Keratinocyte (primary cell): ENCODE measurements at regions not wholly inside any gene's neighbourhood (a gene's known extent, or its start where the extent isn't known, plus 50 kb on each side); places are given as distances from the start of the nearest gene placed in this dataset.
"Not testable (repeated sequence)": the region's sequence is repeated elsewhere in the genome, so short reads cannot be mapped to it uniquely, and the experiment has no call there.

Source experiments
- DNase-seq: peaks from one replicate; pipeline ENCODE4 v3.0.0-alpha.2; 2011; ENCODE audit warnings: low read depth, missing footprints, low spot score
- FAIRE-seq: peaks from 2 replicates; lab custom pipeline; 2011; peaks lifted over from hg19 to GRCh38; lab: Jason Lieb, UNC
- H2AFZ ChIP-seq: 2 replicates; pipeline ENCODE4 v1.6.0; 2012; ENCODE audit warnings: low read length, control low read depth, inconsistent platforms; ENCODE audit not compliant: control insufficient read depth
- H3K27ac ChIP-seq: 2 replicates; pipeline ENCODE4 v1.5.1; 2011; ENCODE audit warnings: low read length; ENCODE audit not compliant: control insufficient read depth, insufficient read depth
- H3K27me3 ChIP-seq: 3 replicates; pipeline ENCODE4 v1.6.0; 2011; ENCODE audit warnings: low read length; ENCODE audit not compliant: control insufficient read depth, insufficient read depth; ENCODE audit errors: extremely low read depth
- H3K36me3 ChIP-seq, 2 experiments: 2 replicates in 1 of 2; 3 replicates in 1 of 2; pipeline ENCODE4 v1.5.1; 2011; ENCODE audit warnings: low read length in 2 of 2, mild to moderate bottlenecking in 1 of 2; ENCODE audit not compliant: control insufficient read depth in 2 of 2, insufficient read depth in 2 of 2; ENCODE audit errors: extremely low read depth in 1 of 2
- H3K4me1 ChIP-seq: 3 replicates; pipeline ENCODE4 v1.5.1; 2011; ENCODE audit warnings: low read length; ENCODE audit not compliant: control insufficient read depth, insufficient read depth; ENCODE audit errors: extremely low read depth
- H3K4me2 ChIP-seq: 3 replicates; pipeline ENCODE4 v1.6.0; 2011; ENCODE audit warnings: low read depth, low read length; ENCODE audit not compliant: control insufficient read depth, insufficient read depth; ENCODE audit errors: extremely low read depth
- H3K4me3 ChIP-seq, 3 experiments: fragments of 200-600 bp in 1 of 3; sonication (generic) in 1 of 3; 2 replicates in 2 of 3; 3 replicates in 1 of 3; pipeline ENCODE4 v1.5.1; 2011 to 2016; ENCODE audit warnings: low read length in 3 of 3, mild to moderate bottlenecking in 3 of 3, control low read depth in 2 of 3, inconsistent platforms in 1 of 3, low read depth in 1 of 3, mixed read lengths in 1 of 3, mixed run types in 1 of 3, moderate library complexity in 1 of 3; ENCODE audit not compliant: control insufficient read depth in 2 of 3, insufficient read depth in 2 of 3; ENCODE audit errors: extremely low read depth in 1 of 3
- H3K79me2 ChIP-seq: 2 replicates; pipeline ENCODE4 v1.6.0; 2012; ENCODE audit warnings: low read length; ENCODE audit not compliant: control insufficient read depth, insufficient read depth
- H3K9ac ChIP-seq: 3 replicates; pipeline ENCODE4 v1.6.0; 2011; ENCODE audit warnings: low read length; ENCODE audit not compliant: control insufficient read depth, insufficient read depth; ENCODE audit errors: extremely low read depth
- H3K9me1 ChIP-seq: 3 replicates; pipeline ENCODE4 v1.6.0; 2011; ENCODE audit warnings: low read length; ENCODE audit not compliant: control insufficient read depth, insufficient read depth; ENCODE audit errors: extremely low read depth
- H3K9me3 ChIP-seq: 2 replicates; pipeline ENCODE4 v1.5.1; 2012; ENCODE audit warnings: low read depth, low read length; ENCODE audit not compliant: control insufficient read depth
- H4K20me1 ChIP-seq: 3 replicates; pipeline ENCODE4 v1.6.0; 2011; ENCODE audit warnings: low read length; ENCODE audit not compliant: control insufficient read depth, insufficient read depth; ENCODE audit errors: extremely low read depth
- EZH2 ChIP-seq: IDR thresholded peaks from one replicate; pipeline ENCODE4 v1.6.1; 2012; ENCODE audit warnings: inconsistent platforms, mild to moderate bottlenecking, low read length, moderate library complexity
- dilution Hi-C: fragments of 300-500 bp; cut with MboI; formaldehyde crosslinking; loops from one replicate; pipeline ENCODE4 v1.7.0; 2020; ENCODE audit warnings: low sequenced_read_pairs; ENCODE audit not compliant: extremely low pct_ligation_motif_present
- TF ChIP-seq, protein P1 (sequence below), 3 experiments: IDR thresholded peaks in 1 of 3; conservative IDR thresholded peaks in 1 of 3; optimal IDR thresholded peaks in 1 of 3; 2 replicates in 2 of 3; 3 replicates in 1 of 3; pipeline versions ENCODE3 to v1.5.1; 2011; ENCODE audit warnings: low read length in 3 of 3, mild to moderate bottlenecking in 3 of 3, moderate library complexity in 2 of 3, control low read depth in 1 of 3, inconsistent platforms in 1 of 3; ENCODE audit not compliant: insufficient read depth in 2 of 3; ENCODE audit errors: extremely low read depth in 1 of 3

DNA sequence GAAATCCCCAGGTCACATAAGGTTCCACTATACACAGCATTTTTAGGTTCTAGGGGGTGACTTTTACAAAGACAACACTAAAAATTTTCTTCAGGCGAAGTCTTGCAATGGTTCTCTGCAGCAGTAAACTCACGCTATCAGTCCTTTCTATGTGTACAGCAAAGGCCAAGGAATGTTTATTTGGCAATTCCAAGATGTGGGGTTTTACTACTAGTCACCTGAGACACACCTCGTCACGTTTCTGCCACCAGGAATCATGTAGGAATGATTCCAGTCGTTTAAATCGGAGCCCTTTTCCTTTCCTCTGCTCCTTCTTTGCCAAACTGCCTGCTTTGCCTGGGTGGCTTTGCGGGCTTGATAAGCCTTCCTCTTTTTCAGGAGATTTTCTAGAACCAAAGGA is 75.9 kb upstream of the ENPEP start:
- Histone ChIP-seq H4K20me1 (no peaks in the 10 kb centered on the region), H3K4me1 (no peaks in the 10 kb centered on the region), H3K4me2 (no peak overlapping the region), H3K9me3 (no peaks in the 10 kb centered on the region), H3K79me2 (no peaks in the 10 kb centered on the region), H3K27me3 (no peaks in the 10 kb centered on the region), H3K9ac (no peak overlapping the region), H2AFZ (no peak overlapping the region), H3K4me3 (no peak overlapping the region), H3K9me1 (no peaks in the 10 kb centered on the region), H3K36me3 (no peaks in the 10 kb centered on the region), H3K27ac (no peak overlapping the region)
- dilution Hi-C loops: no loop called here
- no peak for FAIRE-seq
- no peak for TF ChIP-seq EZH2
- TF ChIP-seq, protein P1, sequence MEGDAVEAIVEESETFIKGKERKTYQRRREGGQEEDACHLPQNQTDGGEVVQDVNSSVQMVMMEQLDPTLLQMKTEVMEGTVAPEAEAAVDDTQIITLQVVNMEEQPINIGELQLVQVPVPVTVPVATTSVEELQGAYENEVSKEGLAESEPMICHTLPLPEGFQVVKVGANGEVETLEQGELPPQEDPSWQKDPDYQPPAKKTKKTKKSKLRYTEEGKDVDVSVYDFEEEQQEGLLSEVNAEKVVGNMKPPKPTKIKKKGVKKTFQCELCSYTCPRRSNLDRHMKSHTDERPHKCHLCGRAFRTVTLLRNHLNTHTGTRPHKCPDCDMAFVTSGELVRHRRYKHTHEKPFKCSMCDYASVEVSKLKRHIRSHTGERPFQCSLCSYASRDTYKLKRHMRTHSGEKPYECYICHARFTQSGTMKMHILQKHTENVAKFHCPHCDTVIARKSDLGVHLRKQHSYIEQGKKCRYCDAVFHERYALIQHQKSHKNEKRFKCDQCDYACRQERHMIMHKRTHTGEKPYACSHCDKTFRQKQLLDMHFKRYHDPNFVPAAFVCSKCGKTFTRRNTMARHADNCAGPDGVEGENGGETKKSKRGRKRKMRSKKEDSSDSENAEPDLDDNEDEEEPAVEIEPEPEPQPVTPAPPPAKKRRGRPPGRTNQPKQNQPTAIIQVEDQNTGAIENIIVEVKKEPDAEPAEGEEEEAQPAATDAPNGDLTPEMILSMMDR (optimal IDR thresholded peaks at IDR 0.05 in 1 of 3, IDR thresholded peaks at IDR 0.05 in 1 of 3, conservative IDR thresholded peaks at IDR 0.05 in 1 of 3; ENCODE audit: extremely low read depth in 1 of 3, insufficient read depth in 2 of 3, low read length in 3 of 3): no peak
- no peak for DNase-seq

DNA sequence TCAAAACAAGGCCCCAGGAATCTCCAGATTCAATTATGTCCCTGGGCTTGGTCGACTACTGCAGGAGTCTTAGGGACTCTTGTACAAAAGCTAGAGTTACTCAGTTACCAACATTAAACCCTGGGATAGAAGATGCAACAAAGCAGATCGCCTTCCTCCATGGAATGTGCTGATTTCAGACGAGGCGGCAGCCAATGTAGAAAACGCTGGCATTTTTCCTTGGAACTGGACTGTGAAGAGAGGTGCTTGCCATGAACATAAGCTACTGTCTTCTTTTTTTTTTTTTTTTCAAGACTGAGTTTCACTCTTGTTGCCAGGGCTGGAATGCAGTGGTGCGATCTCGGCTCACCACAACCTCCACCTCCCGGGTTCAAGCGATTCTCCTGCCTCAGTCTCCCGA is 76.9 kb upstream of the ENPEP start:
- H2AFZ ChIP-seq, H3K79me2 ChIP-seq, H3K27ac ChIP-seq, H4K20me1 ChIP-seq, H3K27me3 ChIP-seq, H3K9me3 ChIP-seq, H3K4me3 ChIP-seq, H3K4me2 ChIP-seq, H3K9ac ChIP-seq, DNase-seq, H3K36me3 ChIP-seq, H3K4me1 ChIP-seq, FAIRE-seq, dilution Hi-C loops, H3K9me1 ChIP-seq: not testable (repeated sequence)

DNA sequence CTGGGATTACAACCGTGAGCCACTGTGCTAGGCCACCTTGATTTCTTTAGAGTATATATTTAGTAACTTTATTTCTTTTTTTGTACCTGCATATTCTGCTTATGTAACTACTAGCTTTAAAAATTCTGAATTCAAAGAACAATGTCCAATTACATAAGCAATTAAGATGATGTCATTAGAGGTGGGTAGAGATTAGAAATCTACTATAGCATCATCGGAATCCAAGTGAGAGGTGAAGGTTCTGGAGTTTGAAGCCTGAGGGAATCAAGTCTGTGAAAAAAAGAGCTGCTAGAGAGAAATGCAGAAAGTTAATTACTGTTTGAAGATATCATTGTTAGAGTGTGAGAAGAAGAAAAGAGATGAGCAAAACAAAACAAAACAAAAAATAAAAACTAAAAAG is 79.0 kb upstream of the ENPEP start:
- no peaks in the 10 kb centered on the region for H3K27me3 ChIP-seq
- dilution Hi-C loops: no loop called here
- no peaks in the 10 kb centered on the region for H3K36me3 ChIP-seq
- H3K9me1 ChIP-seq: no peaks in the 10 kb centered on the region
- no peak overlapping the region for H3K27ac ChIP-seq
- H4K20me1 ChIP-seq: no peaks in the 10 kb centered on the region
- no peak overlapping the region for H3K4me3 ChIP-seq
- no peaks in the 10 kb centered on the region for H3K79me2 ChIP-seq
- H3K4me1 ChIP-seq: no peaks in the 10 kb centered on the region
- no peak overlapping the region for H3K4me2 ChIP-seq
- no peaks in the 10 kb centered on the region for H3K9me3 ChIP-seq
- FAIRE-seq (no peak), DNase-seq (no peak)
- TF ChIP-seq, protein P1 (optimal IDR thresholded peaks at IDR 0.05 in 1 of 3, IDR thresholded peaks at IDR 0.05 in 1 of 3, conservative IDR thresholded peaks at IDR 0.05 in 1 of 3; ENCODE audit: extremely low read depth in 1 of 3, insufficient read depth in 2 of 3, low read length in 3 of 3): no peak
- no peak for TF ChIP-seq EZH2
- no peak overlapping the region for H3K9ac ChIP-seq
- H2AFZ ChIP-seq: no peak overlapping the region
